22Rv1 (cell line): ENCODE measurements at regions not wholly inside any gene's neighbourhood (a gene's known extent, or its start where the extent isn't known, plus 50 kb on each side); places are given as distances from the start of the nearest gene placed in this dataset.

Experiments
- CTCF ChIP-seq: fragments of 450-650 bp; IDR thresholded peaks from 2 replicates; pipeline ENCODE4 v1.5.1; 2017; ENCODE audit warnings: mild to moderate bottlenecking
- ZFX ChIP-seq: fragments of 450-650 bp; IDR thresholded peaks from 2 replicates; pipeline ENCODE4 v1.6.1; 2017; ENCODE audit warnings: antibody characterized with exemption, borderline replicate concordance

- TF ChIP-seq CTCF, result no peak
- no peak for TF ChIP-seq ZFX
Observed at GRCh38 chr2:103172821-103173220, 411.0 kb downstream of the TMEM182 start.
